ENCODE measurements at regions not wholly inside any gene's neighbourhood (a gene's known extent, or its start where the extent isn't known, plus 50 kb on each side); places are given as distances from the start of the nearest gene placed in this dataset.

DNA sequence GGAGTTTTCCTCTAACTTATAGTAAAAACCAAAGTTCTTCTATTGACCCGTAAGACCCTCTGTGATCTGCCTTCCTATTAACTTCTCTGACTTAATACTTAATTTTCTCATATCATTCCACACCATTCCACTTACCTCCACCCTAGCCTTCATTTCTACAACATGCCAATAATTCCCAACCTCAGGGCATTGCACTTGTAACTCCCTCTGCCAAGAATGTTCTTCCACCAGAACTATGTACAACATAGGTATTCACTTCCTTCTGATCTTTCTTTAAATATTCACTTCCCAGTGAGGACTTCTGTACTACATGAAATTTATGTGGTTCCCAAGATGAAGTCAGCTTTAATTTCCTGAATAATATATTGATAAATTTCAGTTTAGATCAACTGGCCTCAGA is 531.7 kb downstream of the LRFN5 start:
- POLR2A ChIA-PET (ENCODE audit: unreplicated experiment): no interaction called here
- H3K9ac ChIP-seq (ENCODE audit: low read depth, low read length): no peak overlapping the region
- H4K8ac ChIP-seq (ENCODE audit: low read depth in 2 of 2, low read length in 2 of 2): no peak overlapping the region
- in situ Hi-C loops (cut with MboI; ENCODE audit: low sequenced_read_pairs) (no loop called here), intact Hi-C loops (cut with micrococcal nuclease) (no loop called here), dilution Hi-C loops (cut with HindIII; ENCODE audit: low sequenced_read_pairs, unreplicated experiment) (no loop called here)
- H2AK9ac ChIP-seq (replicated peaks; ENCODE audit: low read depth, low read length, poor library complexity): no peak overlapping the region
- WGBS, 2 experiments (ENCODE audit: extremely low coverage in 2 of 2, insufficient read length in 1 of 2): 100% methylated on average over 1 of the region's 1 CpG; no CpG with 5 or more reads in 1 of the 2 experiments
- H3K4ac ChIP-seq (ENCODE audit: low read depth, low read length): no peak overlapping the region
- H3K4me1 ChIP-seq (ENCODE audit: control insufficient read depth, insufficient read depth, low read length): no peaks in the 10 kb centered on the region; the same call in none of the 2 replicates
- no peak overlapping the region for H4K91ac ChIP-seq (ENCODE audit: insufficient read depth, low read depth, low read length)
- CTCF ChIA-PET: no interaction called here
- BruUV-seq (replicated peaks): no TSS peak
- TF ChIP-seq, protein P1, sequence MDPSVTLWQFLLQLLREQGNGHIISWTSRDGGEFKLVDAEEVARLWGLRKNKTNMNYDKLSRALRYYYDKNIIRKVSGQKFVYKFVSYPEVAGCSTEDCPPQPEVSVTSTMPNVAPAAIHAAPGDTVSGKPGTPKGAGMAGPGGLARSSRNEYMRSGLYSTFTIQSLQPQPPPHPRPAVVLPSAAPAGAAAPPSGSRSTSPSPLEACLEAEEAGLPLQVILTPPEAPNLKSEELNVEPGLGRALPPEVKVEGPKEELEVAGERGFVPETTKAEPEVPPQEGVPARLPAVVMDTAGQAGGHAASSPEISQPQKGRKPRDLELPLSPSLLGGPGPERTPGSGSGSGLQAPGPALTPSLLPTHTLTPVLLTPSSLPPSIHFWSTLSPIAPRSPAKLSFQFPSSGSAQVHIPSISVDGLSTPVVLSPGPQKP (IDR thresholded peaks at IDR 0.05; ENCODE audit: borderline replicate concordance, low read depth, low read length): no peak
- TF ChIP-seq NFE2L2 (IDR thresholded peaks at IDR 0.05; ENCODE audit: low read depth, low read length): no peak
- TF ChIP-seq BHLHE40 (IDR thresholded peaks at IDR 0.05; ENCODE audit: low read depth, low read length): no peak
- no peak for TF ChIP-seq MXI1 (IDR thresholded peaks at IDR 0.05; ENCODE audit: borderline replicate concordance, low read depth, low read length)
- no peak for TF ChIP-seq CHD1 (IDR thresholded peaks at IDR 0.05; ENCODE audit: low read depth, low read length)
- no peak for TF ChIP-seq CEBPB (IDR thresholded peaks at IDR 0.05; ENCODE audit: low read depth, low read length)
- TF ChIP-seq POLR2A (IDR thresholded peaks at IDR 0.05; ENCODE audit: low read depth, low read length): no peak
- no peak for ATAC-seq (ENCODE audit: low read depth)
- H3K4me2 ChIP-seq (ENCODE audit: low read depth, low read length): no peak overlapping the region
- H2BK5ac ChIP-seq (ENCODE audit: low read depth, low read length, poor library complexity, severe bottlenecking): no peak overlapping the region
- no peak overlapping the region for H3K14ac ChIP-seq (replicated peaks; ENCODE audit: low read depth, low read length)
- no peak overlapping the region for H2BK15ac ChIP-seq (ENCODE audit: low read depth, low read length)
- H4K5ac ChIP-seq (ENCODE audit: low read depth, low read length): no peak overlapping the region
- H2AFZ ChIP-seq (replicated peaks; ENCODE audit: low read length, poor library complexity): no peak overlapping the region
- H3K56ac ChIP-seq (ENCODE audit: extremely low read depth, insufficient read depth, low read length): no peak overlapping the region
- no peak for DNase-seq
- H3K79me1 ChIP-seq (ENCODE audit: low read depth in 1 of 2, low read length in 2 of 2): no peaks in the 10 kb centered on the region
- no peak overlapping the region for H3K18ac ChIP-seq (ENCODE audit: low read depth, low read length)
- no peaks in the 10 kb centered on the region for H3K9me3 ChIP-seq (ENCODE audit: control insufficient read depth, insufficient read depth, low read length)
- no peaks in the 10 kb centered on the region for H3K27me3 ChIP-seq (ENCODE audit: control insufficient read depth, insufficient read depth, low read length)
- no peak overlapping the region for H3K23ac ChIP-seq (ENCODE audit: low read depth, low read length)
- no peak overlapping the region for H2BK20ac ChIP-seq (ENCODE audit: low read depth, low read length)
- H3K4me3 ChIP-seq (ENCODE audit: insufficient read depth, low read depth, low read length): no peak overlapping the region
- H2AK5ac ChIP-seq (ENCODE audit: low read depth, low read length): no peak overlapping the region
- H2BK120ac ChIP-seq (ENCODE audit: low read depth, low read length): no peak overlapping the region
- no peaks in the 10 kb centered on the region for H4K20me1 ChIP-seq (ENCODE audit: insufficient read depth, low read length)
- H3K9me1 ChIP-seq (ENCODE audit: insufficient read depth, low read length): no peaks in the 10 kb centered on the region; the same call in 1 of the 2 replicates
- H3K36me3 ChIP-seq (ENCODE audit: control insufficient read depth, insufficient read depth, low read length): no peaks in the 10 kb centered on the region
- H3K27ac ChIP-seq (ENCODE audit: insufficient read depth, low read length): no peak overlapping the region
